ENCODE measurements at regions not wholly inside any gene's neighbourhood (a gene's known extent, or its start where the extent isn't known, plus 50 kb on each side); places are given as distances from the start of the nearest gene placed in this dataset.

DNA sequence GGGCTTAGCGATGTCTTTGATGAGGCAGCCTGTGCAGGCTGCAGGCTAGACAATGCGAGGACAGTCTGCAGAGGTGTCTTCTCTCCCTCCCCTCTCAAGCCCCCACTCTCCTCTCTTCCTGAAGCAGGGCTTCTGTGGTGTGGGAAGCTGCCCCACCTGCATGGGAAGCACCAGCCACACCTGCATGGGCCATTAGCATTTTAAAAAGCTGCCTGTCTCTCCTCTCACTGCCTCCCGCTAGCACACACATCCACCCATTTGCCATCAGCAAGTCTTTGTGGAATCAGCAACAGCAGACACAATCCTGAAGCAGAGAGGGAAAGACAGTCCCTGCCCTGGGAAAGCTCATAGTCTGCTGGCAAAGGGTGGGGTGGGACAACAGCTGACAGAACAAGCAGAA, 53.1 kb downstream of the NAV1 start:
- no TSS peak for BruUV-seq (replicated peaks)
- CTCF ChIA-PET (ENCODE audit: unreplicated experiment): no interaction called here
- TF ChIP-seq, protein P1, sequence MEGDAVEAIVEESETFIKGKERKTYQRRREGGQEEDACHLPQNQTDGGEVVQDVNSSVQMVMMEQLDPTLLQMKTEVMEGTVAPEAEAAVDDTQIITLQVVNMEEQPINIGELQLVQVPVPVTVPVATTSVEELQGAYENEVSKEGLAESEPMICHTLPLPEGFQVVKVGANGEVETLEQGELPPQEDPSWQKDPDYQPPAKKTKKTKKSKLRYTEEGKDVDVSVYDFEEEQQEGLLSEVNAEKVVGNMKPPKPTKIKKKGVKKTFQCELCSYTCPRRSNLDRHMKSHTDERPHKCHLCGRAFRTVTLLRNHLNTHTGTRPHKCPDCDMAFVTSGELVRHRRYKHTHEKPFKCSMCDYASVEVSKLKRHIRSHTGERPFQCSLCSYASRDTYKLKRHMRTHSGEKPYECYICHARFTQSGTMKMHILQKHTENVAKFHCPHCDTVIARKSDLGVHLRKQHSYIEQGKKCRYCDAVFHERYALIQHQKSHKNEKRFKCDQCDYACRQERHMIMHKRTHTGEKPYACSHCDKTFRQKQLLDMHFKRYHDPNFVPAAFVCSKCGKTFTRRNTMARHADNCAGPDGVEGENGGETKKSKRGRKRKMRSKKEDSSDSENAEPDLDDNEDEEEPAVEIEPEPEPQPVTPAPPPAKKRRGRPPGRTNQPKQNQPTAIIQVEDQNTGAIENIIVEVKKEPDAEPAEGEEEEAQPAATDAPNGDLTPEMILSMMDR (conservative IDR thresholded peaks at IDR 0.05; ENCODE audit: low read length): no peak
- no peak for TF ChIP-seq EZH2phosphoT487 (IDR thresholded peaks at IDR 0.05; ENCODE audit: borderline replicate concordance, low read depth, low read length)

DNA sequence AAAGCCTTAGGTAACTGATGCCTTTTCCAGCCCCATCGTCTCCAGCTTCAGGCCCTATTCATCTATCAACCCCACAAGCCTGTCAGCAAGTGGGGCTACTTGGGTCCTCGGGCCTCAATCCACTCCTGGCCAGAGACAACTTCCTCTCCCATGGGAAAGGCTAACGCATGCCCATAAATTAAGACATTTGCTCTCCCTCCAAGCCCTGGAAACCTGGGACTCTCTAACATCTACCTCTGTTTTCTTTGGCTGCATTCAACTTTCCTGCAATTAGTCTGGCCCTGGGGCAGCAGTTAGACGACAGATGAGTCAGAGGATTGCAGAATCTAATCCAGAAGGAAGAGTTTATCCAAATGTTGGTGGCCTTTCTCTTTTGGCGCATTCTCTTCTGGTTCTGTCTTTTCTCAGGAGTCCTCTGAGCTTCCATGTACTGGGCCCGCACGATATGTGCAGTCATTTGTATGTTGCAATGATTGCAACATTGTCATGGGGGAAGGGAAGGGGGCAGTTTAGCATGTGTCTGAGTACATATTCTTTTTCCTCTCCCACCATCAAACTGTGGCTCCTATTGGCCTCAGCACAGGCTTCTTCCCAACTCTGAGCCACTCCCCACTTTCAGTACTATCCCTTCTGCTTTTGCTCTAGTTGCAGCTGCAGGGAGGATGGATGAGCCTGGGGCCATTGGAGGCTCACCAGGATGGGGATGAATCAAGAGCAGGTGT, 54.4 kb downstream of the NAV1 start:
- no TSS peak for BruUV-seq (replicated peaks)
- POLR2A ChIA-PET: no interaction called here
- intact Hi-C loops (cut with micrococcal nuclease; ENCODE audit: unreplicated experiment): no loop called here
- Histone ChIP-seq H3K4me1 (ENCODE audit: insufficient read depth, low read length, poor library complexity, severe bottlenecking) (no peaks in the 10 kb centered on the region), H4K20me1 (ENCODE audit: insufficient read depth, low read length) (no peaks in the 10 kb centered on the region), H3K4me3 (ENCODE audit: low read depth, low read length, poor library complexity, severe bottlenecking) (no peak overlapping the region), H3K9me2 (ENCODE audit: insufficient read depth, low read length) (no peaks in the 10 kb centered on the region), H3K79me2 (ENCODE audit: insufficient read depth, low read depth, low read length) (no peaks in the 10 kb centered on the region), H2AFZ (ENCODE audit: low read length) (no peak overlapping the region), H3K9me3 (ENCODE audit: low read length) (no peaks in the 10 kb centered on the region), H3K36me3 (ENCODE audit: insufficient read depth, low read length) (no peaks in the 10 kb centered on the region), H3K27ac (ENCODE audit: low read depth, low read length, poor library complexity, severe bottlenecking) (no peak overlapping the region), H3K4me2 (ENCODE audit: low read length) (no peak overlapping the region)
- TF ChIP-seq EZH2phosphoT487 (IDR thresholded peaks at IDR 0.05; ENCODE audit: borderline replicate concordance, low read depth, low read length): no peak
- TF ChIP-seq, protein P1 (conservative IDR thresholded peaks at IDR 0.05; ENCODE audit: low read length): no peak
- DNase-seq (ENCODE audit: low spot score): no peak
- CTCF ChIA-PET (ENCODE audit: unreplicated experiment): no interaction called here

More for the DNA sequence above, 53.1 kb downstream of the NAV1 start:
- Histone ChIP-seq H3K9me3 (ENCODE audit: low read length) (no peaks in the 10 kb centered on the region), H3K4me1 (ENCODE audit: insufficient read depth, low read length, poor library complexity, severe bottlenecking) (no peaks in the 10 kb centered on the region), H3K79me2 (ENCODE audit: insufficient read depth, low read depth, low read length) (no peaks in the 10 kb centered on the region), H2AFZ (ENCODE audit: low read length) (no peak overlapping the region), H3K27ac (ENCODE audit: low read depth, low read length, poor library complexity, severe bottlenecking) (no peak overlapping the region), H3K9me2 (ENCODE audit: insufficient read depth, low read length) (no peaks in the 10 kb centered on the region), H3K36me3 (ENCODE audit: insufficient read depth, low read length) (no peaks in the 10 kb centered on the region), H4K20me1 (ENCODE audit: insufficient read depth, low read length) (no peaks in the 10 kb centered on the region), H3K4me3 (ENCODE audit: low read depth, low read length, poor library complexity, severe bottlenecking) (no peak overlapping the region), H3K4me2 (ENCODE audit: low read length) (no peak overlapping the region)
- POLR2A ChIA-PET: no interaction called here
- DNase-seq (ENCODE audit: low spot score): no peak
- intact Hi-C loops (cut with micrococcal nuclease; ENCODE audit: unreplicated experiment): no loop called here

DNA sequence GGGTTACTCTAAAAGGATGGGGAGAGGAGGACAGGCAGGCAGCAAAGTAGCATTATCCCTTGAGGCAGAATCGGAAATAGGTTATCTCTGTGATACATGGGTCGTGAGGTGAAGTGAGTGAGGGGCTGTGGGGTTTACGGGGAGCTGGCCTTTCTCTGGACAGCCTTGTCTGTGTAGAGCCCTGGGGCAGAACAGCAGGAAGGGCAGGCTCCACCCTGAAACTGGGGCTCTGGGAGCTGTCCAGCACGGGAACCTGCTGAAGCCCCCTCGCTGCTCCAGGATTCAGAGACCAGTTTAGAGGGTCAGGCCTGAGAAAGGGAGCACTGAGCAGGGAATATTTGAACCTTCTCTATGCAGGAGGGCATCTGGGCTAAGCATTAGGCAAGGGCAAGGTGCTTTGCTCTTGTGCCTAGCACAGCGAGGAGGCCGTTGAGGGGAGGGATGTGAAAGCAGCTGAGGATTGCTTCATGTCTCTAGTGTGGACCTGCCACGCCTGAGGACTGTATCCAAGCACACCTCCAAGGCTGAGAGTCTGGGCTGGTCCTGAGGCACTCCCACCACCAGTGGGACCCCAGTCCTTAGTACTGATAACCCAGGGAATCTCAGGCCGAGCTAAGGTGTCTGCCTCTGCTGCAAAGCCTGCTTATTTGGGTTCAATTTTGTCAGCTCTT, 55.8 kb downstream of the NAV1 start:
- no peak for TF ChIP-seq EZH2phosphoT487 (IDR thresholded peaks at IDR 0.05; ENCODE audit: borderline replicate concordance, low read depth, low read length)
- TF ChIP-seq, protein P1 (conservative IDR thresholded peaks at IDR 0.05; ENCODE audit: low read length): no peak
- intact Hi-C loops (cut with micrococcal nuclease; ENCODE audit: unreplicated experiment): no loop called here
- Histone ChIP-seq H3K4me2 (ENCODE audit: low read length) (no peak overlapping the region), H3K9me3 (ENCODE audit: low read length) (no peaks in the 10 kb centered on the region), H3K36me3 (ENCODE audit: insufficient read depth, low read length) (no peaks in the 10 kb centered on the region), H2AFZ (ENCODE audit: low read length) (no peak overlapping the region), H3K27ac (ENCODE audit: low read depth, low read length, poor library complexity, severe bottlenecking) (no peak overlapping the region), H3K9me2 (ENCODE audit: insufficient read depth, low read length) (no peaks in the 10 kb centered on the region), H3K79me2 (ENCODE audit: insufficient read depth, low read depth, low read length) (no peaks in the 10 kb centered on the region), H3K4me3 (ENCODE audit: low read depth, low read length, poor library complexity, severe bottlenecking) (no peak overlapping the region), H3K4me1 (ENCODE audit: insufficient read depth, low read length, poor library complexity, severe bottlenecking) (no peaks in the 10 kb centered on the region), H4K20me1 (ENCODE audit: insufficient read depth, low read length) (no peaks in the 10 kb centered on the region)
- POLR2A ChIA-PET: no interaction called here
- BruUV-seq (replicated peaks): no TSS peak
- CTCF ChIA-PET (ENCODE audit: unreplicated experiment): no interaction called here
- DNase-seq (ENCODE audit: low spot score): no peak

All from OCI-LY7 (cell line).